A673 (cell line): ENCODE measurements at regions not wholly inside any gene's neighbourhood (a gene's known extent, or its start where the extent isn't known, plus 50 kb on each side); places are given as distances from the start of the nearest gene placed in this dataset.

Experiments
- CTCF ChIP-seq: fragments of 300-800, 200-600 bp; sonication (generic); conservative IDR thresholded peaks from 2 replicates; pipeline ENCODE4 v1.5.1; 2017; ENCODE audit warnings: low read depth, mild to moderate bottlenecking, antibody characterized with exemption, low read length, moderate library complexity, mixed read lengths
- EZH2 ChIP-seq: fragments of 200-600 bp; sonication (generic); IDR thresholded peaks from 2 replicates; pipeline ENCODE4 v1.6.1; 2017; ENCODE audit warnings: borderline replicate concordance, low read depth, mild to moderate bottlenecking, mixed read lengths, antibody characterized with exemption, low read length; ENCODE audit not compliant: poor library complexity, severe bottlenecking

GRCh38 chr4:125447551-125448290 lies 133.0 kb downstream of the FAT4 start:
- TF ChIP-seq CTCF: no peak
- no peak for TF ChIP-seq EZH2
